NCI-H2227 (cell line): ENCODE measurements at regions not wholly inside any gene's neighbourhood (a gene's known extent, or its start where the extent isn't known, plus 50 kb on each side); places are given as distances from the start of the nearest gene placed in this dataset.

Experiments used
- DNase-seq: peaks from one replicate; lab custom pipeline; 2025; ENCODE audit not compliant: unreplicated experiment; lab: John Stamatoyannopoulos, UW

- DNase-seq, result no peak
Measured at GRCh38 chrX:4320436-4320947, 607.0 kb upstream of the PRKX start.

- no peak for DNase-seq
Measured at GRCh38 chrX:4315891-4316290, 602.4 kb upstream of the PRKX start.

- no peak for DNase-seq
Measured at GRCh38 chrX:4314586-4314985, 601.1 kb upstream of the PRKX start.

GRCh38 chrX:4277122-4277521 is 563.7 kb upstream of the PRKX start:
- DNase-seq, result no peak

- DNase-seq, result no peak
Measured at GRCh38 chrX:4268676-4269075, 555.2 kb upstream of the PRKX start.

- DNase-seq, result no peak
Measured at GRCh38 chrX:4265036-4265435, 551.6 kb upstream of the PRKX start.

GRCh38 chrX:4263030-4263803 is 549.8 kb upstream of the PRKX start:
- no peak for DNase-seq

- no peak for DNase-seq
Measured at GRCh38 chrX:4253092-4253491, 539.6 kb upstream of the PRKX start.

- DNase-seq, result no peak
Measured at GRCh38 chrX:4249401-4249800, 536.0 kb upstream of the PRKX start.

- no peak for DNase-seq
Measured at GRCh38 chrX:4243759-4244158, 530.3 kb upstream of the PRKX start.

GRCh38 chrX:4240541-4241194 is 527.2 kb upstream of the PRKX start:
- DNase-seq, result no peak

- DNase-seq, result no peak
Measured at GRCh38 chrX:4239650-4240540, 526.4 kb upstream of the PRKX start.

- DNase-seq, result no peak
Measured at GRCh38 chrX:4238916-4239315, 525.5 kb upstream of the PRKX start.

- DNase-seq, result no peak
Measured at GRCh38 chrX:4225086-4225485, 511.6 kb upstream of the PRKX start.

GRCh38 chrX:4206941-4207340 is 493.5 kb upstream of the PRKX start:
- DNase-seq, result no peak

GRCh38 chrX:4197971-4198370 is 484.5 kb upstream of the PRKX start:
- DNase-seq, result no peak

GRCh38 chrX:4193500-4194155 is 480.2 kb upstream of the PRKX start:
- no peak for DNase-seq

GRCh38 chrX:4186331-4186730 is 472.9 kb upstream of the PRKX start:
- no peak for DNase-seq

- DNase-seq, result no peak
Measured at GRCh38 chrX:4185086-4185485, 471.6 kb upstream of the PRKX start.

- DNase-seq, result no peak
Measured at GRCh38 chrX:4182408-4182806, 469.0 kb upstream of the PRKX start.

GRCh38 chrX:4181782-4182407 is 468.4 kb upstream of the PRKX start:
- DNase-seq, result no peak
